Activated naive CD8-positive, alpha-beta T cell treated with anti-CD3 and anti-CD28 coated beads, Interleukin-2, amount 50 U/mL, for 24 hours (primary cell): ENCODE measurements at regions not wholly inside any gene's neighbourhood (a gene's known extent, or its start where the extent isn't known, plus 50 kb on each side); places are given as distances from the start of the nearest gene placed in this dataset.

Experiments used
- ATAC-seq: fragments of 150-1000 bp; cut with Tn5 transposase; one replicate; pipeline ENCODE4 v1.10.0; 2021
- DNase-seq: peaks from one replicate; pipeline ENCODE4 v3.0.0; 2021
- H3K27ac Mint-ChIP-seq: one replicate; pipeline ENCODE4 v1.8.0; 2021; ENCODE audit warnings: mild to moderate bottlenecking, mixed read lengths
- H3K27me3 Mint-ChIP-seq: one replicate; pipeline ENCODE4 v1.8.0; 2021; ENCODE audit warnings: mixed read lengths
- H3K36me3 Mint-ChIP-seq: one replicate; pipeline ENCODE4 v1.8.0; 2021; ENCODE audit warnings: low read depth, mixed read lengths
- H3K4me1 Mint-ChIP-seq: one replicate; pipeline ENCODE4 v1.8.0; 2021; ENCODE audit warnings: mixed read lengths
- H3K4me3 Mint-ChIP-seq: one replicate; pipeline ENCODE4 v1.8.0; 2021; ENCODE audit warnings: mild to moderate bottlenecking, moderate library complexity, mixed read lengths
- H3K9me3 Mint-ChIP-seq: one replicate; pipeline ENCODE4 v1.8.0; 2021; ENCODE audit warnings: mixed read lengths

- H3K36me3 Mint-ChIP-seq, result no peaks in the 10 kb centered on the region
- DNase-seq (no peak), ATAC-seq (no peak)
- H3K9me3 Mint-ChIP-seq, result no peaks in the 10 kb centered on the region
- H3K4me3 Mint-ChIP-seq, result no peak overlapping the region
- H3K27ac Mint-ChIP-seq, result no peak overlapping the region
- peaks cover 1% of the 10 kb centered on the region for H3K27me3 Mint-ChIP-seq
- H3K4me1 Mint-ChIP-seq, result no peaks in the 10 kb centered on the region
Observed at GRCh38 chr3:152516216-152516615, 247.5 kb downstream of the MBNL1 start.

- no peak overlapping the region for H3K27ac Mint-ChIP-seq
- H3K9me3 Mint-ChIP-seq, result no peaks in the 10 kb centered on the region
- H3K4me3 Mint-ChIP-seq, result no peak overlapping the region
- peaks cover 1% of the 10 kb centered on the region for H3K27me3 Mint-ChIP-seq
- no peak for ATAC-seq
- H3K36me3 Mint-ChIP-seq, result no peaks in the 10 kb centered on the region
- no peak for DNase-seq
- no peaks in the 10 kb centered on the region for H3K4me1 Mint-ChIP-seq
Observed at GRCh38 chr3:152517502-152517901, 248.8 kb downstream of the MBNL1 start.

- no peaks in the 10 kb centered on the region for H3K36me3 Mint-ChIP-seq
- ATAC-seq (no peak), DNase-seq (no peak)
- no peak overlapping the region for H3K4me3 Mint-ChIP-seq
- H3K27me3 Mint-ChIP-seq, result no peaks in the 10 kb centered on the region
- no peaks in the 10 kb centered on the region for H3K9me3 Mint-ChIP-seq
- H3K27ac Mint-ChIP-seq, result no peak overlapping the region
- no peaks in the 10 kb centered on the region for H3K4me1 Mint-ChIP-seq
Observed at GRCh38 chr3:152518346-152518745, 249.6 kb downstream of the MBNL1 start.

GRCh38 chr3:152519376-152519775, 250.6 kb downstream of the MBNL1 start:
- DNase-seq, result no peak
- H3K27ac Mint-ChIP-seq, result no peak overlapping the region
- H3K27me3 Mint-ChIP-seq, result no peaks in the 10 kb centered on the region
- no peaks in the 10 kb centered on the region for H3K36me3 Mint-ChIP-seq
- no peaks in the 10 kb centered on the region for H3K4me1 Mint-ChIP-seq
- no peaks in the 10 kb centered on the region for H3K9me3 Mint-ChIP-seq
- ATAC-seq, result no peak
- H3K4me3 Mint-ChIP-seq, result no peak overlapping the region

- Mint-ChIP-seq H3K36me3 (no peaks in the 10 kb centered on the region), H3K9me3 (no peaks in the 10 kb centered on the region), H3K27ac (no peak overlapping the region), H3K4me3 (no peak overlapping the region), H3K4me1 (no peaks in the 10 kb centered on the region), H3K27me3 (no peaks in the 10 kb centered on the region)
- ATAC-seq (no peak), DNase-seq (no peak)
Observed at GRCh38 chr3:152522036-152522435, 253.3 kb downstream of the MBNL1 start.

GRCh38 chr3:152524198-152525140, 255.7 kb downstream of the MBNL1 start:
- Mint-ChIP-seq H3K36me3 (no peaks in the 10 kb centered on the region), H3K4me1 (no peaks in the 10 kb centered on the region), H3K9me3 (no peaks in the 10 kb centered on the region), H3K27ac (no peak overlapping the region), H3K4me3 (no peak overlapping the region), H3K27me3 (no peaks in the 10 kb centered on the region)
- ATAC-seq, result no peak
- DNase-seq, result peak; percentile 46

- DNase-seq, result no peak
- H3K4me3 Mint-ChIP-seq, result no peak overlapping the region
- H3K4me1 Mint-ChIP-seq, result no peaks in the 10 kb centered on the region
- no peak overlapping the region for H3K27ac Mint-ChIP-seq
- no peak for ATAC-seq
- H3K36me3 Mint-ChIP-seq, result no peaks in the 10 kb centered on the region
- H3K27me3 Mint-ChIP-seq, result no peaks in the 10 kb centered on the region
- H3K9me3 Mint-ChIP-seq, result peaks cover 24% of the 10 kb centered on the region
Observed at GRCh38 chr3:152531717-152532116, 263.0 kb downstream of the MBNL1 start.

GRCh38 chr3:152538518-152538917, 269.8 kb downstream of the MBNL1 start:
- DNase-seq (no peak), ATAC-seq (no peak)
- H3K27me3 Mint-ChIP-seq, result peaks cover 6% of the 10 kb centered on the region
- no peak overlapping the region for H3K27ac Mint-ChIP-seq
- H3K36me3 Mint-ChIP-seq, result no peaks in the 10 kb centered on the region
- peaks cover 23% of the 10 kb centered on the region for H3K9me3 Mint-ChIP-seq
- no peak overlapping the region for H3K4me3 Mint-ChIP-seq
- H3K4me1 Mint-ChIP-seq, result no peaks in the 10 kb centered on the region

- Mint-ChIP-seq H3K36me3 (no peaks in the 10 kb centered on the region), H3K27me3 (peaks cover 6% of the 10 kb centered on the region), H3K27ac (no peak overlapping the region), H3K4me3 (no peak overlapping the region), H3K4me1 (no peaks in the 10 kb centered on the region), H3K9me3 (peaks cover 21% of the 10 kb centered on the region)
- no peak for DNase-seq
- ATAC-seq, result no peak
Observed at GRCh38 chr3:152539191-152539764, 270.5 kb downstream of the MBNL1 start.

- H3K36me3 Mint-ChIP-seq, result no peaks in the 10 kb centered on the region
- peaks cover 17% of the 10 kb centered on the region for H3K9me3 Mint-ChIP-seq
- DNase-seq, result no peak
- H3K4me3 Mint-ChIP-seq, result no peak overlapping the region
- no peaks in the 10 kb centered on the region for H3K4me1 Mint-ChIP-seq
- no peak overlapping the region for H3K27ac Mint-ChIP-seq
- no peak for ATAC-seq
- H3K27me3 Mint-ChIP-seq, result peaks cover 7% of the 10 kb centered on the region
Observed at GRCh38 chr3:152540120-152540519, 271.4 kb downstream of the MBNL1 start.

GRCh38 chr3:152547153-152547552, 278.4 kb downstream of the MBNL1 start:
- Mint-ChIP-seq H3K27me3 (peaks cover 10% of the 10 kb centered on the region), H3K9me3 (no peaks in the 10 kb centered on the region), H3K36me3 (no peaks in the 10 kb centered on the region), H3K4me3 (no peak overlapping the region), H3K27ac (no peak overlapping the region), H3K4me1 (no peaks in the 10 kb centered on the region)
- DNase-seq, result no peak
- no peak for ATAC-seq

- Mint-ChIP-seq H3K4me3 (no peak overlapping the region), H3K4me1 (no peaks in the 10 kb centered on the region), H3K27me3 (peaks cover 7% of the 10 kb centered on the region), H3K27ac (no peak overlapping the region), H3K9me3 (no peaks in the 10 kb centered on the region), H3K36me3 (no peaks in the 10 kb centered on the region)
- ATAC-seq (no peak), DNase-seq (no peak)
Observed at GRCh38 chr3:152549263-152549662, 280.5 kb downstream of the MBNL1 start.

GRCh38 chr3:152550284-152550683, 281.6 kb downstream of the MBNL1 start:
- Mint-ChIP-seq H3K27me3 (peaks cover 6% of the 10 kb centered on the region), H3K4me3 (no peak overlapping the region), H3K27ac (no peak overlapping the region), H3K36me3 (no peaks in the 10 kb centered on the region), H3K4me1 (no peaks in the 10 kb centered on the region), H3K9me3 (no peaks in the 10 kb centered on the region)
- DNase-seq (no peak), ATAC-seq (no peak)

GRCh38 chr3:152554980-152555379, 280.0 kb upstream of the P2RY1 start:
- DNase-seq (no peak), ATAC-seq (no peak)
- Mint-ChIP-seq H3K36me3 (no peaks in the 10 kb centered on the region), H3K27me3 (no peaks in the 10 kb centered on the region), H3K4me3 (no peak overlapping the region), H3K27ac (no peak overlapping the region), H3K4me1 (peaks cover 11% of the 10 kb centered on the region), H3K9me3 (no peaks in the 10 kb centered on the region)

- H3K36me3 Mint-ChIP-seq, result no peaks in the 10 kb centered on the region
- no peak overlapping the region for H3K27ac Mint-ChIP-seq
- no peaks in the 10 kb centered on the region for H3K9me3 Mint-ChIP-seq
- H3K4me1 Mint-ChIP-seq, result peaks cover 11% of the 10 kb centered on the region
- DNase-seq (no peak), ATAC-seq (no peak)
- no peaks in the 10 kb centered on the region for H3K27me3 Mint-ChIP-seq
- no peak overlapping the region for H3K4me3 Mint-ChIP-seq
Observed at GRCh38 chr3:152555666-152556291, 279.2 kb upstream of the P2RY1 start.
